ENCODE measurements at regions not wholly inside any gene's neighbourhood (a gene's known extent, or its start where the extent isn't known, plus 50 kb on each side); places are given as distances from the start of the nearest gene placed in this dataset.

GRCh38 chr7:33760834-33761233 lies 144.5 kb upstream of the BMPER start:
- H3K27me3 Mint-ChIP-seq: peaks cover 80% of the 10 kb centered on the region
- no peaks in the 10 kb centered on the region for H3K9me3 Mint-ChIP-seq (ENCODE audit: low read depth)
- TF ChIP-seq CTCF (IDR thresholded peaks at IDR 0.05; ENCODE audit: unreplicated experiment): no peak
- no peak for DNase-seq (ENCODE audit: low spot score, unreplicated experiment)
- no peak overlapping the region for H3K4me3 Mint-ChIP-seq (ENCODE audit: low read depth)
- no peaks in the 10 kb centered on the region for H3K36me3 Mint-ChIP-seq (ENCODE audit: insufficient read depth)
- no peak overlapping the region for H3K27ac Mint-ChIP-seq
- H3K4me1 Mint-ChIP-seq (ENCODE audit: low read depth): peaks cover 17% of the 10 kb centered on the region

- TF ChIP-seq CTCF (IDR thresholded peaks at IDR 0.05; ENCODE audit: unreplicated experiment): no peak
- Mint-ChIP-seq H3K4me3 (ENCODE audit: low read depth) (no peak overlapping the region), H3K27ac (no peak overlapping the region), H3K4me1 (ENCODE audit: low read depth) (peaks cover 18% of the 10 kb centered on the region), H3K27me3 (peaks cover 79% of the 10 kb centered on the region), H3K36me3 (ENCODE audit: insufficient read depth) (no peaks in the 10 kb centered on the region), H3K9me3 (ENCODE audit: low read depth) (no peaks in the 10 kb centered on the region)
- DNase-seq (ENCODE audit: low spot score, unreplicated experiment): no peak
Measured at GRCh38 chr7:33761449-33762080, 143.8 kb upstream of the BMPER start.

GRCh38 chr7:33762151-33762910 lies 143.0 kb upstream of the BMPER start:
- TF ChIP-seq CTCF (IDR thresholded peaks at IDR 0.05; ENCODE audit: unreplicated experiment): no peak
- H3K4me1 Mint-ChIP-seq (ENCODE audit: low read depth): peaks cover 18% of the 10 kb centered on the region
- peaks cover 81% of the 10 kb centered on the region for H3K27me3 Mint-ChIP-seq
- no peaks in the 10 kb centered on the region for H3K36me3 Mint-ChIP-seq (ENCODE audit: insufficient read depth)
- H3K4me3 Mint-ChIP-seq (ENCODE audit: low read depth): no peak overlapping the region
- no peak overlapping the region for H3K27ac Mint-ChIP-seq
- no peak for DNase-seq (ENCODE audit: low spot score, unreplicated experiment)
- no peaks in the 10 kb centered on the region for H3K9me3 Mint-ChIP-seq (ENCODE audit: low read depth)

- no peak overlapping the region for H3K4me3 Mint-ChIP-seq (ENCODE audit: low read depth)
- H3K27ac Mint-ChIP-seq: no peak overlapping the region
- H3K9me3 Mint-ChIP-seq (ENCODE audit: low read depth): no peaks in the 10 kb centered on the region
- peaks cover 85% of the 10 kb centered on the region for H3K27me3 Mint-ChIP-seq
- DNase-seq (ENCODE audit: low spot score, unreplicated experiment): no peak
- no peak for TF ChIP-seq CTCF (IDR thresholded peaks at IDR 0.05; ENCODE audit: unreplicated experiment)
- H3K36me3 Mint-ChIP-seq (ENCODE audit: insufficient read depth): no peaks in the 10 kb centered on the region
- peaks cover 18% of the 10 kb centered on the region for H3K4me1 Mint-ChIP-seq (ENCODE audit: low read depth)
Measured at GRCh38 chr7:33762911-33763306, 142.4 kb upstream of the BMPER start.

- peak overlapping the region; percentile 12 for H3K27ac Mint-ChIP-seq
- DNase-seq (ENCODE audit: low spot score, unreplicated experiment): no peak
- H3K9me3 Mint-ChIP-seq (ENCODE audit: low read depth): no peaks in the 10 kb centered on the region
- H3K36me3 Mint-ChIP-seq (ENCODE audit: insufficient read depth): no peaks in the 10 kb centered on the region
- H3K4me1 Mint-ChIP-seq (ENCODE audit: low read depth): peaks cover 18% of the 10 kb centered on the region
- no peak for TF ChIP-seq CTCF (IDR thresholded peaks at IDR 0.05; ENCODE audit: unreplicated experiment)
- H3K27me3 Mint-ChIP-seq: peaks cover 85% of the 10 kb centered on the region
- H3K4me3 Mint-ChIP-seq (ENCODE audit: low read depth): no peak overlapping the region
Measured at GRCh38 chr7:33764752-33765451, 140.4 kb upstream of the BMPER start.

All from progenitor cell of endocrine pancreas (in vitro differentiated cells).